Dermis blood vessel endothelial cell (primary cell): ENCODE measurements at regions not wholly inside any gene's neighbourhood (a gene's known extent, or its start where the extent isn't known, plus 50 kb on each side); places are given as distances from the start of the nearest gene placed in this dataset.
"Not testable (repeated sequence)": the region's sequence is repeated elsewhere in the genome, so short reads cannot be mapped to it uniquely, and the experiment has no call there.

Experiments used
- DNase-seq: peaks from one replicate; pipeline ENCODE4 v3.0.0; 2010

DNA sequence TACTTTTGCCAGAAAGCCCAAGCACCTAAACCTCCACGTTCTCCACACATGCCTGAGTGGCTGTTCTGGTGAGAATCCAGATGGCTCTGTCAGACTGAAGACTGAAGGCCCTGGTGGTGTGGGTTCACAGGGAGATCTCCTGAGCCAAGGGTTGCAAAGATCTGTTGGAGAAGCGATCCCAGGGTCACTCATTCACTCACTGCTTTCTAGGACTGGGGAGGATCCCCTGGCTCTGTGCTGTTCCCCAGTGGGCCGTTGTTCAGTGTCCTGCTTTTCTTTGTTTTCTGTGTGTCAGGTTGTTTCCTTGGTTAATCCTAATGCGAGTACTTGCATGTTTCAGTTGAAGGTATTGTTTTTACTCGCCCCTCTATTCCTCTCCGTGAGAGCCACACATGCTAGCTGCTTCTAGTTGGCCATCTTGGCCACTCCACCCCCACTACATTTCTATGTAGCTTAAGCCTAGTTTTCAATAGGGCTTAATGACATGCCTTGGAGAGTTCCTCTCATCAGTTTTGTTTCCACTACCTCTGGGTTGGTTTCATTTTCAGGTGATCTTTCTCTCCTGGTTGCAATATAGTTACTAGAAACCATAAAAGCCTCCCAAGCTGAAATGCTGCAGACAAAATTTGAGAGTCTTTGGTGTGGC, 144.5 kb upstream of the SLC38A2 start:
- no peak for DNase-seq

GRCh38 chr12:46516238-46516932, 143.8 kb upstream of the SLC38A2 start:
- no peak for DNase-seq

DNA sequence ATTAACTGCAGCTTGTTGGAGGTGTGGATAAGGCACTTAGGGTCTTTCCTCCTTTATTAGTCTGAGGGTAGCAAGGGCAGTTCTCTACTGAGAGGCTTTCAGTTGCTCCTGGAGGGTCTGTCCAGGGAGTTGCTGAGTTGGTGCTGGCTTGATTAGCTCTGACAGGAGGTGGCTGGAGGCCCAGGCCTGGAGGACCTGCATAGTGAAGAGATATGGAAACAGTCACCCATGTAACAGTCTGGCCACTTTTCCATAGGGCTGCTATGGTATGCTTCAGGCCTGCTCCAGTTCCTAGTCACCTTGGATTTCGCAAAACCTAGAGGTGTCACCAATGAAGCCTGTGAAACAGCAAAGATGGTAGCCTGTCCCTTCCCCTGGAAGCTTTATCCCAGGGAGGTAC, 143.3 kb upstream of the SLC38A2 start:
- no peak for DNase-seq

GRCh38 chr12:46514886-46515285, 142.3 kb upstream of the SLC38A2 start:
- no peak for DNase-seq

DNA sequence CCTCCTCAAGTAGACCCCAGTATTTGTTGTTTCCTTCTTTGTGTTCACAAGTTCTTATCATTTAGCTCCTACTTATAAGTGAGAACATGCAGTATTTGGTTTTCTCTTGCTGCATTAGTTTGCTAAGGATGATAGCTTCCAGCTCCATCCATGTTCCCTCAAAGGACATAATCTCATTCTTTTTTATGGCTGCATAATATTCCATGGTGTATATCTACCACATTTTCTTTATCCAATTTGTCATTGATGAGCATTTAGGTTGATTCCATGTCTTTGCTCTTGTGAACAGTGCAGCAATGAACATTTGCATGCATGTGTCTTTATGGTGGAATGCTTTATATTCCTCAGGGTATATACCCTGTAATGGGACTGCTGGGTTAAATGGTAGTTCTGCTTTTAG, 137.7 kb upstream of the SLC38A2 start:
- not testable (repeated sequence) for DNase-seq

DNA sequence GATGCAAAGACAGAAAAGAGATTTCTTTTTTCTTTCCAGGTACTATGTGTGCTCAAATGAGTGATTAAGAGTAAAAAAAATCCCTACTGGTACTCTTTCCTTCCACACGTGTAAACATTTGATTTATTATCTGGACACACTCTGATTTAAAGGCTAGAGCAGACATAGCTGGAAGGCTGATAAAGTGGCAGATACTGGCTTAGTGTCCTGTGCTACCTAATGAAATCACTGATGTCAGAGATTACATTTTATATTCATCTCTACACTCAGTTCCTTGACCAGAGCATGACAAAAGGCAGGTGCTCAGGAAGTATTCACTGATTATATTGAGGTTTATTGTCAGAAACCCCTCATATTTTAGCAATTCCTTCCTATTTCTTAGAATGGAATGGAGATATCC, 136.6 kb upstream of the SLC38A2 start:
- no peak for DNase-seq

DNA sequence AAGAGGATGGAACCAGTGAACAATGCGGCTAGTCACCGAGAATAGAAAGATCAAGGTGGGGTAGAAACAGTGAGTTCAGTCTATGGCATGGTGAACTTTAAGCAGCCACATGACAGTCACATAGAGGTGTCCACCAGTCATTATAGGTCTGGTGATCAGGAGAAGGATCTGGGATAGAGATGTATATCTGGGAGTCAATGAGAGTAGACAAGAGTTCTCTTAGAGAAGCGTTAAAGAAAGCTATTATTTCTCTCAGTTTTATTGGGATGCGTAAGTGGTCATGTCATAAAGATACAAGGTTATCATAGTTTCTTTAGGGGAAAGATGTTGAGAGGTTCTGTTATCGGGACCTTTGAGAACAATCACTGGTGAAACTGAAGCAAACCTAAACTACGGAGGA, 136.1 kb upstream of the SLC38A2 start:
- no peak for DNase-seq

DNA sequence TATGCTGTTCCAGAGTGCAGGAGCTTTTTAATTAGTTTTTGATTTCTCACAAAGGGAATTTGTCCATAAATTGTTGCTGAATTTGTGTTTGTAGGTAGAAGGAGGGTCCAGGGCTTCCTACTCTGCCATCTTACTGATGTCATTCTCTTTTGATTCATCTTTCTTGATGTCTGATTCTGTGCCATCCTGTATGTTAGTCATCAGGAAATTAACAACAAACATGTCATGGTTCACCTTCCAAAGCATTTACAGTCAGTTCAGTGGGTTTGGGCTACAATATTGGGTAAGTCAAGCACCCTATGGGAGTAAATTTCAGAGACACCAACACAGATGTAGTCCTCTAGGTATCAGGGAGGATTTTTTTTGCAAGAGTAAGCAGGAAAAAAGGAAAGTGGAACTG, 135.2 kb upstream of the SLC38A2 start:
- no peak for DNase-seq

DNA sequence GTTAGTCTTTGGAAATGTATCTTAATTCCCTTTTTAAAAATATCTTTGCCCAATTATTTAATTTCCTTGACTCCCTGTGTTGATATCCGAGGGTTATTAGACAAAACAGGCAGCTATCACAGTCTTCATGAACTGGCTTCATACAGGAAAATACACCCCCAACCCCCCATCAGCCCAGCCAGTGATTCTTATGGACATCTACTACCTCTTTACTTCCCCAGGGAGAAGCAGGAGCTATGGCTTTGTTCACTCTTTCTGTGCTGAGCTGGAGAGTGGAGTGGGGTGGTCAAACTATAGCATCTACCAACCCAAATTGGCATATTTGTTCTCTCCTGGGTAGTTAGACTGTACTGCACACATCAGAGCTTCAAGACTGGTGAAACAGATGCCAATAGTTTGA, 134.4 kb upstream of the SLC38A2 start:
- no peak for DNase-seq

DNA sequence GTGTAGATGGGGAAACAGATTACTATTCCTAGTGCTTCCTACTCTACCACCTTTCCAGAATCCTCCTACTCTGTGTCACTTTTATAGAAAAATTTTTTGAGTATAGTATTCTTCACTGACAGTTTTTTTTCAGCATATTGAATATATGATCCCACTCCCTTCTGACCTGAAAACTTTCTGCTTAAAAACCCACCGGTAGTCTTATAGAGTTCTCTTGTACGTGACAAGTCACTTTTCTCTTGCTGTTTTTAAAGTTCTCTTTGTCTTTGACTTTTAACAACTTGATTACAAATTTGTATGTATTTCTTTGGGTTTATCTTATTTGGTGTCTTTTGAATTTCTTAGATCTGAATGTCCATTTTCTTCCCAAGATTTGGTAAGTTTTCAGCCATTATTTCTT, 133.6 kb upstream of the SLC38A2 start:
- no peak for DNase-seq

DNA sequence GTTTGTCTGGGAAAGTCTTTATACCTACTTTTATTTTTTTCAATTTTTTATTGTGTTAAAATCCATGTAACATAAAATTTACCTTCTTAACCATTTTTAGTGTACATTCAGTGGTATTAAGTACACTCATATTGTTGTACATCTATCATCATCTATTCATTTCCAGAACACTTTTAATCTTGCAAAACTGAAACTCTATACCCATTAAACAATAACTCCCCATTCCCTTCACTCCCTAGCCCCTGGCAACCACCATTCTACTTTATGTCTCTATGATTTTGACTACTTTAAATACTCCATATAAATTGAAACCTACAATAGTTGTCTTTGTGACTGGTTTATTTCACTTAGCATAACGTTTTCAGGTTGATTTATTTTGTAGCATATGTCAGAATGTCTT, 131.9 kb upstream of the SLC38A2 start:
- no peak for DNase-seq

DNA sequence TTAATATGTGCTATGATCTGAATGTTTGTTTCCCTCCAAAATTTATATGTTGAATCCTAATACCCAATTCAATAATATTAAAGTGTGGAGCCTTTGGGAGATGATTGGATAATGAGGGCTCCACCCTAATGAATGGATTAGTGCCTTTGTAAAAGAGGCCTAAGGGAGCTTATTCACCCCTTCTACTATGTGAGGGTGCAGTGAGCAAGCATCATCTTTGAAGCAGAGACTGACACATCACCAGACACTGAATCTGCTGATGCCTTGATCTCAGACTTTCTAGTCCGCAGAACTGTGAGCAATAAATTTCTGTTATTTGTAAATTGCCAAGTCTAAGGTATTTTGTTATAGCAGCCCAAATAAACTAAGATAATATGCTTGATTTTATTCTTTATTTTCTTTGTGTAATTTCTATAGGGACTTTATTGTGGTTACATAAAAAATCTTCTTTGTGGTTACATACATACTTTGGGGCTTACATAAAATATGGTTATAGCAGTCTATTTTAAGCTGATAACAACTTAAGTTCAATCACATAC, 131.1 kb upstream of the SLC38A2 start:
- DNase-seq: no peak

GRCh38 chr12:46500673-46501072, 128.1 kb upstream of the SLC38A2 start:
- no peak for DNase-seq

- no peak for DNase-seq
Measured at GRCh38 chr12:46499901-46500300, 127.3 kb upstream of the SLC38A2 start.

GRCh38 chr12:46499226-46499625, 126.7 kb upstream of the SLC38A2 start:
- DNase-seq: no peak

DNA sequence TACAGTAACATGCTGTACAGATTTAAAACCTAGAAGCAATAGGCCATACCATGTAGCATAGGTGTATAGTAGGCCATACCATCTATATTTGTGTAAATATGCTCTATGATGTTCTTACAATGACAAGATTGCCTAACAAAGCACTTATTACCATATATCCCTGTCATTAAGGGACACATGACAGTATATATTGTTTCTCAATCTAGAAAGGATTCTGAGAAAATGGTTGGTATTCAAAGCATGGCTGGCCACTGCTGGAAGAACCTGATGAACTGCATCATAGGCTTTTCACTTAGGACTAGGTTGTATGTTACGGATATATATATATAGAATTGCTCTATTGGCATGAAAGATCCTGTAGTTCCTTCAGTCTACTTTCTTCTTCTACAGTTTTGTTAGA, 125.2 kb upstream of the SLC38A2 start:
- DNase-seq: no peak

DNA sequence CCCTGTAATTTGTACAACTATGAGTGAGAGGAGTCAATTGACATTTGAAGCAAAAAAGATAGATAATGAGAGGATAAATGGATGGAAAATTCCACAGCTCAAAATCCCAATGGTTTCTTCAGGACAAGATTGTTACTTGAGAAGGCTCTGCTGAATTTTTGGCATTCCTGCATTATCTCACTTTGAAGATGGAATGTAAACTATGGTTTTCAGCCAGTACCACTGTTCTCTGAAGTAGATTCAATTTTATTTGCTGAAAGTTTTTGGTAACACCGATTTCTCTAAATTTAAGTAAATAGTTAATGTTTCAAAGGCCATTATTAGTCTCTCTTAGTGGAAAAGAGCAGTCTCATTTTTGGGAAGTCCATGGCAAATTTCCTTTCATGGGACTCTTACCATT, 121.9 kb upstream of the SLC38A2 start:
- DNase-seq: no peak

- DNase-seq: no peak
Measured at GRCh38 chr12:46493834-46494181, 121.2 kb upstream of the SLC38A2 start.

DNA sequence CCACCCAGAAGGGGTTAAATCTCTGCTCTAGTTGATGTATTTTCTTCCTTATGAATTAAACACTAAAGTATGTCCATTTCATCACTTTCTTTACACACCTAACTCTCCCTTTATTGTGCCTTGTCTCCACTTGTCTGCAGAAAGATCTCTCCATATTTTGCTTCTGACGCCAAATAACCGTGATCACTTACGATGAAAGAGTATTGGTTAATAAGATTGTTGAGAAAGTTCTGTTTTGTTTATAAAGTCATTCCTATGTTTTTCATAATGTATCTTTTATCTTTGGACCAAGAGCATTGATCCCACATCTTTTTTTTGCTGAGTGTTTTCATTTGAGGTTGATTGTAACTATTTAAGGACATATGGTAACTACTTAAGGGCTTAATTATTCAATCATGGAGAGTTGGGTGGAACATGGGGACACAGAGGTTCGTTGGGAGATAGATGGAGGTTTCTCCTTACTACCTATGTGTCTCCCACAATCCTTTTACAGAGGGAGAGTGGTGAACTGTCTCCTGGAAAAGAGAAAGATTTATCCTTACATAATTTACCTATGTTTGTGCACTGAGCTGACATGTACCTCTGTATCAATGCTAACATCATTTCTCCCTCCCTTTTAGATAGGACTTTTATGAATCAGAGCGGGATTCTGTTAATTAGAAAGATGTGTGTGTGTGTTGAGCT, 120.7 kb upstream of the SLC38A2 start:
- no peak for DNase-seq

- DNase-seq: peak; percentile 94
Measured at GRCh38 chr12:46492471-46493085, 120.0 kb upstream of the SLC38A2 start.

- DNase-seq: peak; percentile 90
Measured at GRCh38 chr12:46491548-46491947, 119.0 kb upstream of the SLC38A2 start.

DNA sequence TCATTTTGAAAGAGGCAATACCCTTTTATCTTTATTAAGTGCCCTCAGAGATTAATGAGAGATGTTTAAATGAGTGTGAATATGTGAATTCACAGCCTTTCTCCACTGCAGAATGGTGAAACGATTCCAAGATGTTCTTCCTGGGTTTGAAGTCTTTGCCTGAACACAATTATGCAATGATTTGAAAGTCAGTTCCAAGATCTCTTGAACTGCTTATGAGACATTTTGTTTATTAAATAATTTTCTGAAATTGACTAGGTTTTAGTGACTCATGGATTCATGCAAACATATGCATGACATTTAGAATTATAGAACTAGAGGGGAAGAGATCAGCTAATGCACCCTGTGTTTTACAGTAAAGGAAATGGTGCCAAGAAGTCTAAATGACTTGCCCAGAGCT, 118.1 kb upstream of the SLC38A2 start:
- DNase-seq: no peak

GRCh38 chr12:46489951-46490388, 117.4 kb upstream of the SLC38A2 start:
- DNase-seq: no peak
